Fibroblast of pulmonary artery (primary cell): ENCODE measurements at regions not wholly inside any gene's neighbourhood (a gene's known extent, or its start where the extent isn't known, plus 50 kb on each side); places are given as distances from the start of the nearest gene placed in this dataset.

Experiments used
- DNase-seq: peaks from one replicate; pipeline ENCODE4 v3.0.0-alpha.2; 2010; ENCODE audit warnings: low read depth
- H3K4me3 ChIP-seq: replicated peaks from 2 replicates; pipeline ENCODE4 v1.5.1; 2011; ENCODE audit warnings: low read depth, mild to moderate bottlenecking, control low read depth, low read length, moderate library complexity
- CTCF ChIP-seq: IDR thresholded peaks from 2 replicates; pipeline ENCODE4 v1.5.1; 2011; ENCODE audit warnings: mild to moderate bottlenecking, control low read depth, low read length, inconsistent platforms; ENCODE audit errors: missing control alignments

- no peak for DNase-seq
- no peak for TF ChIP-seq CTCF
- H3K4me3 ChIP-seq, result no peak overlapping the region
These were observed 71.7 kb upstream of the TMEM106B start for GRCh38 chr7:12139416-12139815.

GRCh38 chr7:12146813-12147212, 64.3 kb upstream of the TMEM106B start:
- TF ChIP-seq CTCF, result no peak
- DNase-seq, result no peak
- H3K4me3 ChIP-seq, result no peak overlapping the region

- no peak for TF ChIP-seq CTCF
- DNase-seq, result no peak
- H3K4me3 ChIP-seq, result no peak overlapping the region
These were observed 58.7 kb upstream of the TMEM106B start for GRCh38 chr7:12152196-12152918.

GRCh38 chr7:12154119-12154518, 57.0 kb upstream of the TMEM106B start:
- no peak overlapping the region for H3K4me3 ChIP-seq
- no peak for TF ChIP-seq CTCF
- DNase-seq, result no peak

GRCh38 chr7:12157517-12157916, 53.6 kb upstream of the TMEM106B start:
- H3K4me3 ChIP-seq, result no peak overlapping the region
- DNase-seq, result no peak
- no peak for TF ChIP-seq CTCF

- no peak for TF ChIP-seq CTCF
- peak; percentile 37 for DNase-seq
- no peak overlapping the region for H3K4me3 ChIP-seq
These were observed 52.6 kb upstream of the TMEM106B start for GRCh38 chr7:12158334-12159060.
